ENCODE measurements at regions not wholly inside any gene's neighbourhood (a gene's known extent, or its start where the extent isn't known, plus 50 kb on each side); places are given as distances from the start of the nearest gene placed in this dataset.

- Histone ChIP-seq H3K27ac (ENCODE audit: low read length) (no peak overlapping the region), H3K27me3 (ENCODE audit: control insufficient read depth, insufficient read depth) (no peaks in the 10 kb centered on the region), H3K9me3 (ENCODE audit: control insufficient read depth, low read length) (no peaks in the 10 kb centered on the region), H3K4me1 (ENCODE audit: control insufficient read depth, insufficient read depth, low read length) (no peaks in the 10 kb centered on the region), H3K4me3 (ENCODE audit: low read length) (no peak overlapping the region)
- intact Hi-C loops (cut with DNase I): no loop called here
- ATAC-seq (no peak), DNase-seq (no peak)
- 73% methylated on average over 5 of the region's 5 CpGs for whole genome bisulfite sequencing
These were observed 102.9 kb downstream of the RASSF9 start for GRCh38 chr12:85733221-85733840.

- intact Hi-C loops (cut with DNase I): no loop called here
- no peak overlapping the region for H3K27ac ChIP-seq (ENCODE audit: low read length)
- H3K4me1 ChIP-seq (ENCODE audit: control insufficient read depth, insufficient read depth, low read length): no peaks in the 10 kb centered on the region
- no peaks in the 10 kb centered on the region for H3K27me3 ChIP-seq (ENCODE audit: control insufficient read depth, insufficient read depth)
- no peak for DNase-seq
- H3K4me3 ChIP-seq (ENCODE audit: low read length): no peak overlapping the region
- no peaks in the 10 kb centered on the region for H3K9me3 ChIP-seq (ENCODE audit: control insufficient read depth, low read length)
- ATAC-seq: no peak
- WGBS: 89% methylated on average over 1 of the region's 1 CpG
These were observed 102.2 kb downstream of the RASSF9 start for GRCh38 chr12:85733984-85734383.

- WGBS: 34% methylated on average over 1 of the region's 1 CpG
- ATAC-seq (no peak), DNase-seq (no peak)
- intact Hi-C loops (cut with DNase I): no loop called here
- no peak overlapping the region for H3K27ac ChIP-seq (ENCODE audit: low read length)
- no peak overlapping the region for H3K4me3 ChIP-seq (ENCODE audit: low read length)
- H3K4me1 ChIP-seq (ENCODE audit: control insufficient read depth, insufficient read depth, low read length): no peaks in the 10 kb centered on the region
- H3K27me3 ChIP-seq (ENCODE audit: control insufficient read depth, insufficient read depth): no peaks in the 10 kb centered on the region
- no peaks in the 10 kb centered on the region for H3K9me3 ChIP-seq (ENCODE audit: control insufficient read depth, low read length)
These were observed 96.0 kb downstream of the RASSF9 start for GRCh38 chr12:85740186-85740585.

GRCh38 chr12:85741046-85741445, 95.2 kb downstream of the RASSF9 start:
- Histone ChIP-seq H3K27ac (ENCODE audit: low read length) (no peak overlapping the region), H3K4me3 (ENCODE audit: low read length) (no peak overlapping the region), H3K4me1 (ENCODE audit: control insufficient read depth, insufficient read depth, low read length) (no peaks in the 10 kb centered on the region), H3K9me3 (ENCODE audit: control insufficient read depth, low read length) (no peaks in the 10 kb centered on the region), H3K27me3 (ENCODE audit: control insufficient read depth, insufficient read depth) (no peaks in the 10 kb centered on the region)
- ATAC-seq: no peak
- DNase-seq: no peak
- intact Hi-C loops (cut with DNase I): no loop called here

GRCh38 chr12:85747941-85748495, 88.2 kb downstream of the RASSF9 start:
- Histone ChIP-seq H3K9me3 (ENCODE audit: control insufficient read depth, low read length) (no peaks in the 10 kb centered on the region), H3K4me1 (ENCODE audit: control insufficient read depth, insufficient read depth, low read length) (no peaks in the 10 kb centered on the region), H3K4me3 (ENCODE audit: low read length) (no peak overlapping the region), H3K27ac (ENCODE audit: low read length) (no peak overlapping the region), H3K27me3 (ENCODE audit: control insufficient read depth, insufficient read depth) (no peaks in the 10 kb centered on the region)
- intact Hi-C loops (cut with DNase I): no loop called here
- ATAC-seq: no peak
- DNase-seq: no peak
- WGBS: 19% methylated on average over 3 of the region's 3 CpGs

Data from right cardiac atrium (tissue), 5 donors.